ENCODE measurements at regions not wholly inside any gene's neighbourhood (a gene's known extent, or its start where the extent isn't known, plus 50 kb on each side); places are given as distances from the start of the nearest gene placed in this dataset.

DNA sequence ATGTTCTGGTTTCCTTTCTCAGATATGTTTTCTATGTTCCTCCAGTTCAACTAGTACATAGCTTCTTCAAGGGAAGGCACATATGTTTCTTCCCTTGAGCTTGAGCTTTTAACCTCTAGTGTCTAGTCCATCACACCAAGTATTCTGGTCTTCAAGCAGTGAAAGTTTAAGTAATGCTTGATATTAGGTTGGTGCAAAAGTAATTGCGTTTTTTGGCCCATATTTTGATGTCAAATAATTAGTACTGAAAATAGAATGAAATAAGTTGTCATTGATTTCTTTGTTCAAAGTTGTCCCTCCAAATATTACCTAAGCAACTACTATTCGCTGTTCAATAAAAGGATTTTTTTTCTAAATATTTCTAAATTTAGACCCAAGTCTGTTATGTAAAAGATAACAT lies 146.7 kb upstream of the TSC22D2 start:
- Histone ChIP-seq H3K23me2 (ENCODE audit: insufficient read length, low read depth, low read length, poor library complexity, severe bottlenecking) (no peaks in the 10 kb centered on the region), H3K4ac (ENCODE audit: low read depth, low read length) (no peak overlapping the region), H2AK5ac (ENCODE audit: insufficient read length, low read length) (no peak overlapping the region), H3K18ac (ENCODE audit: insufficient read length, low read depth, low read length) (no peak overlapping the region), H3K79me1 (ENCODE audit: insufficient read depth, low read depth, low read length, poor library complexity, severe bottlenecking) (no peaks in the 10 kb centered on the region), H3K27me3 (ENCODE audit: insufficient read depth, low read length) (no peaks in the 10 kb centered on the region), H3T11ph (ENCODE audit: low read length) (no peak overlapping the region), H2BK120ac (ENCODE audit: low read depth, low read length, poor library complexity, severe bottlenecking) (no peak overlapping the region), H3K4me2 (ENCODE audit: insufficient read depth, insufficient read length, low read length) (no peak overlapping the region), H4K91ac (ENCODE audit: insufficient read length, low read depth, low read length) (no peak overlapping the region), H3K4me1 (ENCODE audit: insufficient read depth, low read length) (no peaks in the 10 kb centered on the region), H2BK5ac (ENCODE audit: insufficient read length, low read length) (no peak overlapping the region), H3K9ac (ENCODE audit: extremely low read depth, insufficient read length, low read length) (no peak overlapping the region), H2AFZ (ENCODE audit: low read length) (no peak overlapping the region), H4K5ac (ENCODE audit: insufficient read length, low read depth, low read length) (no peak overlapping the region), H3K27ac (ENCODE audit: insufficient read length, low read depth, low read length) (no peak overlapping the region), H2BK20ac (ENCODE audit: low read depth, low read length, poor library complexity, severe bottlenecking) (no peak overlapping the region), H4K8ac (replicated peaks; ENCODE audit: insufficient read length, low read depth, low read length) (no peak overlapping the region), H2BK12ac (ENCODE audit: insufficient read length, low read depth, low read length) (no peak overlapping the region), H3K23ac (ENCODE audit: insufficient read length, low read depth, low read length) (no peak overlapping the region), H3K56ac (ENCODE audit: insufficient read length, low read depth, low read length) (no peak overlapping the region), H3K9me3 (ENCODE audit: control insufficient read depth, low read depth, low read length) (no peaks in the 10 kb centered on the region), H3K14ac (ENCODE audit: insufficient read depth, low read length) (no peak overlapping the region), H2BK15ac (ENCODE audit: low read depth, low read length) (no peak overlapping the region), H3K79me2 (ENCODE audit: insufficient read depth, low read length) (no peaks in the 10 kb centered on the region), H4K20me1 (ENCODE audit: control insufficient read depth, insufficient read depth, insufficient read length) (no peaks in the 10 kb centered on the region)
- Mint-ChIP-seq H3K27ac (no peak overlapping the region), H3K36me3 (ENCODE audit: insufficient read depth in 1 of 3, low read depth in 3 of 3) (no peaks in the 10 kb centered on the region; a peak in 1 of 7 replicates), H3K9me3 (no peaks in the 10 kb centered on the region), H3K4me1 (no peaks in the 10 kb centered on the region), H3K27me3 (ENCODE audit: low read depth) (no peaks in the 10 kb centered on the region), H3K4me3 (no peak overlapping the region)
- TF ChIP-seq, protein P1, sequence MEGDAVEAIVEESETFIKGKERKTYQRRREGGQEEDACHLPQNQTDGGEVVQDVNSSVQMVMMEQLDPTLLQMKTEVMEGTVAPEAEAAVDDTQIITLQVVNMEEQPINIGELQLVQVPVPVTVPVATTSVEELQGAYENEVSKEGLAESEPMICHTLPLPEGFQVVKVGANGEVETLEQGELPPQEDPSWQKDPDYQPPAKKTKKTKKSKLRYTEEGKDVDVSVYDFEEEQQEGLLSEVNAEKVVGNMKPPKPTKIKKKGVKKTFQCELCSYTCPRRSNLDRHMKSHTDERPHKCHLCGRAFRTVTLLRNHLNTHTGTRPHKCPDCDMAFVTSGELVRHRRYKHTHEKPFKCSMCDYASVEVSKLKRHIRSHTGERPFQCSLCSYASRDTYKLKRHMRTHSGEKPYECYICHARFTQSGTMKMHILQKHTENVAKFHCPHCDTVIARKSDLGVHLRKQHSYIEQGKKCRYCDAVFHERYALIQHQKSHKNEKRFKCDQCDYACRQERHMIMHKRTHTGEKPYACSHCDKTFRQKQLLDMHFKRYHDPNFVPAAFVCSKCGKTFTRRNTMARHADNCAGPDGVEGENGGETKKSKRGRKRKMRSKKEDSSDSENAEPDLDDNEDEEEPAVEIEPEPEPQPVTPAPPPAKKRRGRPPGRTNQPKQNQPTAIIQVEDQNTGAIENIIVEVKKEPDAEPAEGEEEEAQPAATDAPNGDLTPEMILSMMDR (conservative IDR thresholded peaks at IDR 0.05), result no peak
- WGBS (ENCODE audit: extremely low coverage, insufficient read length, low lambda C conversion rate), result no CpG with 5 or more reads among the region's 2 CpGs
- DNase-seq, result no peak
